ENCODE measurements at regions not wholly inside any gene's neighbourhood (a gene's known extent, or its start where the extent isn't known, plus 50 kb on each side); places are given as distances from the start of the nearest gene placed in this dataset.

DNA sequence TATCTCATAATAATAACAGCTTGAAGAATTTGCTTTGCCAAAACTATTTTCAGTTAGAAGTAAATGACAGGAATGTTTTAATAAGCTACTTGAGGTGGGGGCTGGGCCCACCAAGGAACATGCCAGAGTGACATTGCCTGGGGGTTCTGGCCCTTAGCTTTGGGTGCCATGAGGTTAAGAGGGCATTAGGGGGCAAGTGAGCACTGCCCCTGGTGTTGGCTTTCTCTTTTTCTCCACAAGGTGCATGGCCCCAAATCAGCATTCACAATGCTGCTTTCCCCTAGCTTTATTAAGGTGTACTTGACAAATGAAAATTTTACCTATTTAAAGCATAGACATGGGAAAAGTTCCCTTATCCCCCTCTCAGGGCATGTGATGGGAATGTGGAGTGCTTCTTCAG, 305.4 kb downstream of the TENT4A start:
- no peak for DNase-seq

GRCh38 chr5:7036192-7036835, 323.1 kb downstream of the TENT4A start:
- DNase-seq: no peak

GRCh38 chr5:7039074-7039473, 325.8 kb downstream of the TENT4A start:
- no peak for DNase-seq

DNA sequence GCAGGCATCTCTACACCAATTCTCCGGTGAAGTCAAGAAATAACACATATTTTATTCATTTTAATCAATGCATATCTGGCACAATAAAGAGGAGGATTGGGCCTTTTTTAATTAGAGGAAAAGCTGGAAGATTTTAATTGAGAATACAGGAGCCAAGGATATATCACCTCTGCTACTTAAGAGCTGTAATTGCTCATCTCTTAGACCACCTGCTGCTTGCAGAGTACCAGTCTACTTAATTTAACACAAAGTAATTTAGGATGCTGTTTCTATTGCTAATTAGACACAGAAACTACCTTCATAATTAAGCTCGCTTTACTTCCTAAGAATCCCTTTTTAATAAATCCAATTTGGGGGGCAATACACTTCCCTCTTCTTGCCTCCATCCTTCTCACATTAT, 326.9 kb downstream of the TENT4A start:
- no peak for DNase-seq

GRCh38 chr5:7043797-7044196, 330.6 kb downstream of the TENT4A start:
- DNase-seq: no peak

GRCh38 chr5:7047511-7048261, 334.5 kb downstream of the TENT4A start:
- DNase-seq: no peak

DNA sequence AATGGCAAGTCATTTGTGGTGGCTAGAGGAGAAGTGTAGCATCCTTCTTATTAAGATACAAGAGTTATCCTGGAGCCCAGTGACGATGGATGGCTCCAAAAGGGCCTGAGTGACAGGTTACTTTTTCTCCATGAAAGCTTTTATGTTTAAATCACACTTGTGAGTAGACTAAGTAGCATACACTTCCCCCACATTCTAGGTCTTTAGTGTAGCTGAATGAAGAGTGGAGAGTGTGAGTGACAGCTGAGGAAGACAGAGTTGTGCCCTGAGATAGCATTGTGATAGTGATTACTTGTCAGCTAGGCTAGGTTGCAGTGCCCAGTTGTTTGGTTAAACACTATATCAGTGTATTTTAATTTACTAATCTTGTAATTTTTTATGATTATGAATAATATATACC, 337.8 kb downstream of the TENT4A start:
- DNase-seq: no peak

DNA sequence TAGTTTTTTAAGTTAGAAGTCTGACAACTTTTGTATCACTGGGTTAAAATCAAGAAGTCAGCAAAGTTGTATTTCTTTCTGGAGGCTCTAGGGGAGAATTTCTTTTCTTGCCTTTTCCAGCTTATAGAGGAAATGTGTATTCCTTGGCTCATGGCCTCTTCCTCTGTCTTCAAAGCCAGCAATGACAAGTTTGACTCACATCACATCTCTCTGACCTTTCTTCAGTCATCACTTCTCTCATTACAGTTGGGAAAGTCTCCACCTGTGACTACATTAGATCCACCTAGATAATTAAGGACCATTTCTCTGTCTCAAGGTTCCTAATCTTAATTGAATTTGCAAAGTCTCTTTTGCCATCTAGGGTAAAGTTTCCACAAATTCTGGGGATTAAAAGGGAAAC, 339.9 kb downstream of the TENT4A start:
- DNase-seq: no peak

DNA sequence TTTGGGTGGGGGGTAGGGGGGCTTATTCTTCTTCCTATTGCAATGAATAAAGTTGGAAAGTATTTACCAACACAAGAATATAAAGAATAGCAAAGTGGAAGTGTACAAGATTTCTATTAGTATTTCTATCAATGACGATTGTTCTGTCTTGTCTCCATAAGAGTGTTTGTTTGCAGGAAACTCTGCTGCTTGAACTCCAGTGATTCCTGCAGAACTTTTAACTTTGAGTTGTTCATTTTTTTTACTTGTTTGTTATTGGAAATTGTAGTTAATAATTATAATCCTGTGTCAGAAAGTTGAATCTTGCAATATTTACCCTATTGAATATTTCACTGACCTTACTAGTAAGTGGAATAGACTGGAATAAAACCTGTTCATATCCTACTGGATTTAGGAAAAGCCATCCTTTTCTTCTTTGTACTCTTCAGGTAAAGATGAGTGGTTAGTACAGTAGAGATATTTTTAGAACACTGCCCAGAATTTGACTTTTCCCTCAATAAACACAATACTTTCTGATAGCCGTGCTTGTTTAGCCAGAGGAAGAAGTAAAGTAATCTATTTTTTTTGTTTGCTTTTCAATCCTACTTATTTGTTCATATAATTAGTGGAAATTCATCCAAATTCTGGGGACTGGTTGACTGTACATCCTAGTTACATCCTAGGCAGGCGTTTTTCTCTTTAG, 340.4 kb downstream of the TENT4A start:
- no peak for DNase-seq

GRCh38 chr5:7066471-7067235, 329.3 kb upstream of the ADCY2 start:
- DNase-seq: no peak

GRCh38 chr5:7068156-7068555, 327.8 kb upstream of the ADCY2 start:
- no peak for DNase-seq

DNA sequence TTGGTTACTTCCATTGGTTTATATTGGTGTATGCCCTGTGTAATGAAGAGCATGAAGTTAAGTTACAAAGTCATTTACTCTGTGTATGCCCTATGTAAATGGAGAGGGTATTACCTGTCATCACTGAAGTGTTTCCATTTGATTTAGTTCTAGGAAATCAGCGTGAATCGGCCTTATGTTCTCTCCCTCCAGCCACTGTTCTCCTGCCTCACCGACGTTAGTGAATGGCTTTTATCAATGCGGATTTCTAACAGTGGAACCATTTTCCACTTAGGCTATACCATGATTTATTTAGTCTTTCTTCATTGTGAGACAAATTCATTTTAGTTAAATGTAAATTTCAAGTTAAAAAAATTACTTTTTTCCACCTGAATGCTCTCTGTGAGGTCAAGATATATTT, 327.0 kb upstream of the ADCY2 start:
- DNase-seq: no peak

DNA sequence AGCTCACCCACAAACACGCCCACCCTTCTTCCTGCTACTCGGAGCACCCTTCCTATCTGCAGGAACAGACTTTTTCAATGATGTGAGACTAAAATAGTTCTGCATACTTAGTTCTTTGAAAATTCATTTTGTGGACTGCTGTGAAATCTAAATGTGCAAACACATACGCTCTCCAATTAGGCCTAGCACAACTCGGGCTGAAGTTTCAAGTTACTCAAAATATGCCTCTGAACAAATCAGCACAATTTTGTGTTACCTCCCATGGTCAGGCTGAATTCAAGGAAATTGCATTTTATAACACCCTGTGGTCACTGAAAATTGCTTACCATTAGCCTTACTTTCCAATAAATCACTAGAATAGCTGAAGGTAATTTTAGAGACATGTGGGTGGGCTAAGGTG, 323.8 kb upstream of the ADCY2 start:
- no peak for DNase-seq

DNA sequence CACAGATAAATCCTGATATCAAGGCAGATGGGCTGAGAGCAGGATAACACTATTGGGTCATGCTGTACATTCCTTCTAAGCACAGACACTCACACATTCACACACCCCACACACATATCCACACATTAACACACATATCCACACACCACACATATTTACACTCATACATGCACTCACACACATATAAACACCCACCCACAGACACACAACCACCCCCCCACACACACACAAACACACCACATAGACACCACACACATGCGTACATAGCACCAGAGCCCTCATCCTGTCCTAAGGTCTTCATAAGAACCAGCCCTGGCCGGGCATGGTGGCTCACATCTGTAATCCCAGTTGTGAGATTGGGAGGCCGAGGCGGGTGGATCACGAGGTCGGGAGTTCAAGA, 322.3 kb upstream of the ADCY2 start:
- no peak for DNase-seq

- DNase-seq: no peak
Measured at GRCh38 chr5:7074176-7074575, 321.8 kb upstream of the ADCY2 start.

DNA sequence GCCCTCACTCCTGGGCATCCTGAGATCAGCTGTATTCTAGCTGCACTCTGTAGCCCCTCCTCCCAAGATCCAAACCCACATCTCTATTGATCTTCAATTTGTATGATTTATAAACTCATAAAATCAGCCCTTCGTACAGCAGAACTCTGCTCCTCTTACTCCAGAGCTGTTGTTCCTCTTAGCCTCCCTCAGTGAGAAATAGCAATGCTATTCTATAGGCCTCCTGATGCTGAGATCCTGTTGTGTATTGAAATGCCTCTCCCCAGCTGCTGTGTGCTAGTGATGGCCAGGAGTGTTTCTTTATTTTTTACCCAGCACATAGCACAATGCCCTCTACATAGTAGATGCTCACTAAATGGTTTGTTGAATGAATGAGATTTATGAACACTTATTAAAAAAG, 320.5 kb upstream of the ADCY2 start:
- no peak for DNase-seq

GRCh38 chr5:7078101-7078500, 317.8 kb upstream of the ADCY2 start:
- DNase-seq: no peak

DNA sequence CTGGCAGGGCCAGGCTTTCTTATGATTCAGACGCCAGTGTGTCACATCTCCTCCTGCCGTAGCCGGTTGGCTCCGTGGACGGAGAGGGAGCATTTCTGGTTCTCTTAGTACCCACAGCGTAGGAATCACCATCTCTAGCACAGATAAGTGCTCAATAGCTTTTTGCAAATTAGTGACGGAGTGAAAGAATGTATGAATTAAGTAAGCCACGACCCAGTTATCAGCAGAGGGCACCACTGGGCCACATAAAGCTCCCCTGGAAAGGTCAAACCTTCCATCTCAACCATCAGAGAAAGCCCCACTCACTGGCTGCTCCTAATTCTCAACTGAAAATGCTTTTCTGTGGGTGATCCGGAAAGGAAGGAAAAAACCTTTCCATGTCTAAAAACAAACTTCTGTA, 317.0 kb upstream of the ADCY2 start:
- no peak for DNase-seq

DNA sequence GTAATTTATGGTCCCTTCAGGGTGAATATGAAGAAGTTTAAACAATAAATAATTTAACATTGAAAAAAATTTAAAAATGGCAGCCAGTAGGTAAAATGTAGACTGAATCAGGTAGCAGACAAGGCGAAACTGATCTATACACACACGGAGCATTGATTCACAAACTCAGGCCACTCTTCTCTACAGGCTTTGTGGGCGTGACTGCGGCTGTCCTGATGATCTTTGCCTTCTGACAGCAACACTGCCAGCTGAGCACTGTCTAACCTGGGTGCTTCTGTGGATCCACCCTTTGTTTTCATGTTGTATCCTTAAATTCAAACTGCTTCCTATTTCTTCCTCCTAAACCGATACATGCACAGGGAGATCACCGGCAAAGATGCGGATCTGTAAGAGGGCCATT, 315.4 kb upstream of the ADCY2 start:
- DNase-seq: no peak

- no peak for DNase-seq
Measured at GRCh38 chr5:7087719-7088297, 308.1 kb upstream of the ADCY2 start.

- no peak for DNase-seq
Measured at GRCh38 chr5:7088849-7089248, 307.1 kb upstream of the ADCY2 start.

GRCh38 chr5:7094626-7095025, 301.3 kb upstream of the ADCY2 start:
- no peak for DNase-seq

GRCh38 chr5:7096294-7096693, 299.6 kb upstream of the ADCY2 start:
- no peak for DNase-seq

Measured in NCI-H2107 (cell line).